NCI-H128 (cell line): ENCODE measurements at regions not wholly inside any gene's neighbourhood (a gene's known extent, or its start where the extent isn't known, plus 50 kb on each side); places are given as distances from the start of the nearest gene placed in this dataset.
"Not testable (repeated sequence)": the region's sequence is repeated elsewhere in the genome, so short reads cannot be mapped to it uniquely, and the experiment has no call there.

Source experiments
- DNase-seq: peaks from one replicate; lab custom pipeline; 2025; ENCODE audit not compliant: unreplicated experiment; lab: John Stamatoyannopoulos, UW

- DNase-seq, result no peak
These were observed 265.4 kb upstream of the TET2 start for GRCh38 chr4:104881136-104881886.

- no peak for DNase-seq
These were observed 255.9 kb upstream of the TET2 start for GRCh38 chr4:104890598-104891275.

GRCh38 chr4:104896660-104897645 lies 249.7 kb upstream of the TET2 start:
- DNase-seq, result no peak

GRCh38 chr4:104899863-104900262 lies 246.8 kb upstream of the TET2 start:
- DNase-seq, result no peak

GRCh38 chr4:104901438-104901837 lies 245.2 kb upstream of the TET2 start:
- DNase-seq, result no peak

- DNase-seq, result no peak
These were observed 244.6 kb upstream of the TET2 start for GRCh38 chr4:104901961-104902605.

- no peak for DNase-seq
These were observed 241.6 kb upstream of the TET2 start for GRCh38 chr4:104905065-104905464.

- DNase-seq, result no peak
These were observed 241.1 kb upstream of the TET2 start for GRCh38 chr4:104905546-104905945.

GRCh38 chr4:104906276-104906675 lies 240.4 kb upstream of the TET2 start:
- DNase-seq, result peak; percentile 9

GRCh38 chr4:104907074-104907649 lies 239.5 kb upstream of the TET2 start:
- DNase-seq, result no peak

- DNase-seq, result no peak
These were observed 238.7 kb upstream of the TET2 start for GRCh38 chr4:104907991-104908390.

GRCh38 chr4:104909376-104909775 lies 237.3 kb upstream of the TET2 start:
- DNase-seq, result no peak

GRCh38 chr4:104912518-104912917 lies 234.2 kb upstream of the TET2 start:
- DNase-seq, result no peak

- no peak for DNase-seq
These were observed 231.3 kb upstream of the TET2 start for GRCh38 chr4:104915373-104915772.

- no peak for DNase-seq
These were observed 230.8 kb upstream of the TET2 start for GRCh38 chr4:104915864-104916263.

- DNase-seq, result no peak
These were observed 227.3 kb upstream of the TET2 start for GRCh38 chr4:104919406-104919805.

GRCh38 chr4:104930298-104930697 lies 216.4 kb upstream of the TET2 start:
- no peak for DNase-seq

- DNase-seq, result not testable (repeated sequence)
These were observed 215.6 kb upstream of the TET2 start for GRCh38 chr4:104930745-104931736.

GRCh38 chr4:104938624-104939023 lies 208.1 kb upstream of the TET2 start:
- DNase-seq, result no peak
